NCI-H1694 treated with DMSO at 0.1 percent for 48 hours (cell line): ENCODE measurements at regions not wholly inside any gene's neighbourhood (a gene's known extent, or its start where the extent isn't known, plus 50 kb on each side); places are given as distances from the start of the nearest gene placed in this dataset.

Source experiments
- DNase-seq: peaks from one replicate; lab custom pipeline; 2025; lab: John Stamatoyannopoulos, UW

GRCh38 chr2:177314722-177315264 lies 50.3 kb upstream of the NFE2L2 start:
- no peak for DNase-seq

DNA sequence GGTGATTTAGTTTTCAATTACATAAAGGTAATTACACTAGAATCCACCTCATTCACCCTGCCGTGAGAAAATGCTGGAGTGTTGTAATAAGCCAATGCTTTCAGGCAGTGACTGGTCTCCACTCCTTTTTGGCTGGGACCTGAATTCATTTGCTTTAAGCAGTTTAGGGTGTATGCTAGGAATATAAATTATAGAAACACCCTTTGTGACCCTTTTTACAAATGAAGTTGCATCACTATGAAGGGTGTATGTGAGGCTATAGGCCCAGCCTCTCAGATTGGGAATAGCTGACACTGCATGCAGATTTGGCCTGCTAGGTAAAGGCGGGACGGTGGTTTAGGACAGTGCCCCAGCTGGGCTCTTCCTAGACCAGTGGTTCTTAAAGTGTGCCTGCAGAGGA lies 50.8 kb upstream of the NFE2L2 start:
- DNase-seq, result no peak

DNA sequence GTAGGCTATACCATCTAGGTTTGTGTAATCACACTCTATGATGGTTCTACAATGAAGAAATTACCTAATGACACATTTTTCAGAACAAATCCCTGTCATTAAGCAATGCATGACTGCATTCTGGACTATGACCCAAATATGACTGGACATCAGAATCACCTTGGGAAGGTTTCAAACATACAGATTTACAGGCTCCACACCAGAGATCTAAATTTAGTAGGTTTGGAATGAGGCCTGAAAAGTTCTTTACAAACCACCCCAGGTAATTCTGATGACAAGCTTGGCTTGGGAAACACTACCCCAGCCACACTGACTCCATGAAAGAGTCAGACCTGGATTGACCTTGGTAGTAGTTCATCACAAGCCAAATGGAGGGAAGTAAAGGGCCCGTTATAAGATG lies 52.2 kb upstream of the NFE2L2 start:
- DNase-seq, result no peak

DNA sequence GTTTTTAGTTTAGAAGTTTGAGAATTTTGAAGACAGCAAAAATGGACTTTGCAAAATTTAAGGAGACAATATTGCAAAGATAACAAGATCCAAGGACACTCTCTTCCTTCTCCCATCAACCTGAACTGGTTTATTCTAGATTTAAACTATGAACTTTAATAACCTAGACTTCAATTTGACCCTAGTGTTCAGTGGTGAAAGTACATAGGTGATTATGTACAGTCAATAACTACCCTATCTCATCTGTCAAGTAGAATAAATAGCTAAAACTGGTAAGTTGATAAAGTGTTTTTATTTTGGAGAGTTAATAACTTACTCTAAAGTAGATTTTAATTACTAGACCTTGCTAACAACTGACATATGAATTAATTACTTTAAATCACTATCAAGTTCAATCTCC lies 52.9 kb upstream of the NFE2L2 start:
- no peak for DNase-seq

GRCh38 chr2:177317857-177318256 lies 53.3 kb upstream of the NFE2L2 start:
- DNase-seq, result no peak

- DNase-seq, result no peak
These were observed 54.1 kb upstream of the NFE2L2 start for GRCh38 chr2:177318613-177319012.

DNA sequence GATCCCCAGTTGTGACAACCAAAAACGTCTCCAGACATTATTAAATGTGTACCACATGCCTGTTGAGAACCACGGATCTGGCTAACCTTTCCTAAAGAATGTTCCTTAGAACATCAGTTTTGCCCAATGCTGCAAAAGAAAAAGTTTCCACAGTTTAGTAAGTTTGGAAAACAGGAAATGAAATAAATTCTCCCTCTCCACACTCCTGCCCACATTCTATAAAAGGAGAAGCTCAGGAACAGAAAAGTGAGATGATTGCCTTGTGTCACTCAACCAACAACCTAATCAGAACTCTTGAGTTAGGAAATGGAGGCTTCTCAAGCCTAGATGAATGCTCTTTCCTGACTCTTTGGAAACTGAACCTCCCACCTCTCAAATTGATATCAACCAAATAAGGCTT lies 56.1 kb upstream of the NFE2L2 start:
- DNase-seq, result no peak

DNA sequence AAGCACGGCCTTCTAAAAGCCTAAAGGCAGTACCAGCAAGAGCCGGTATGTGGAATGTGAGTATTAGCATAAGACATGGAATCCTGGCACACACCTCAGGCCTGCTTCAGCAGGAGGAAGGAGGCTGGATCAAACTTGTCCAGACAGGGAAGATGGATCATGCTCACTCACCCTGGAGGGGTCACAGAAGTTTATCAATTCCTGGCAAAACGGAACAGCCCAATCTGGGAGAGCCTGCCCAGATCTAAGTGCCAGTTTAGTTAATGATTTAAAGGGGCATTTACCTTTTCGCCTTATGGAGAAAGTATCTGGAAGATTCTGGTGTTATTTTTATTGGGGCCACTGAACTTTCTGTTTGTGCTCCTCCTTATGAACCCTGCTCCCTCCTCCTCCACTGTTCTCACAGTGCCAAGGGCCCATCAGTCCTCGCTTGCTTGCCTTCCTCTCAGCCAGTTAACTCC lies 58.3 kb upstream of the NFE2L2 start:
- no peak for DNase-seq

- DNase-seq, result no peak
These were observed 60.3 kb upstream of the NFE2L2 start for GRCh38 chr2:177324797-177325196.

- no peak for DNase-seq
These were observed 61.0 kb upstream of the NFE2L2 start for GRCh38 chr2:177325554-177325953.

DNA sequence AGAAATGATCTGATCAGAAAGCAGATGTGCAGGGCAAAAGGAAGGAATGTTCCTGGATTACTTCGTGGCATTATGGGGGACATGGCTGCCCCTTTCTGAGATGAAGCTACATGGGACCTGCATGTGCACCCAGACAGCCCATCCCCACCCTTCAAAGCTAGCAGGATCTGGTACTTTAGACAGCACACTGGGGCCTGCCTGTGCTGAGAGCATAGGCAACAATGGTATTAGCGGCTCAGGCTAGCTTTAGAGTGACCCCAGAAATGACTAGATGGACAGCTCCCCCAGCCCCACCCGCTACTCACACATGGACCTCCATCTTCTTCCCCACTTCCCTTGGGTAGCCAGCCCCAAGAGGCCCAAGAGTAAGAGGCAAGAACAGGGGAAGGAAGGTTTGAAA lies 61.5 kb upstream of the NFE2L2 start:
- no peak for DNase-seq

- no peak for DNase-seq
These were observed 62.1 kb upstream of the NFE2L2 start for GRCh38 chr2:177326591-177326990.

DNA sequence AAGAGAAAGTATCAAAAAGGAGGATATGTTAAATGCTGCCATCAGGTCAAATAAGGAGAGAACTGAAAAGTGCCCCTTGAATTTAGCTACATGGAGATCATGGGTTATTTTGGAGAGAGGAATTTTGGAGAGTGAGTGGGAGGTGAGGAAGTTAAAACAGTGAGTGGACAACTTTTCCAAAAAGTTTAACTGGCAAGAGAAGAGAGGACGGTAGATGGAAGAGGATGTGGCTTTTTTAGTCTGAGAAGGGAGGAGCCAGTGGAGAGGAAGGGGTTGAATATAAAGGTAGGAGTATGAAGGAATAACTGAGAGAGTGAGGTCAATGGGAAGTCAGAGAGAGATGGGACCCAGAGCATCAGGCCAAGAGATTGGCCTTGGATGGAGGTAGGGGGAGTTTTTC lies 62.5 kb upstream of the NFE2L2 start:
- no peak for DNase-seq

GRCh38 chr2:177328056-177328455 lies 63.5 kb upstream of the NFE2L2 start:
- no peak for DNase-seq

GRCh38 chr2:177329064-177329463 lies 63.5 kb upstream of the AGPS start:
- DNase-seq, result no peak

GRCh38 chr2:177331466-177331997 lies 61.0 kb upstream of the AGPS start:
- no peak for DNase-seq

- peak; percentile 75 for DNase-seq
These were observed 60.3 kb upstream of the AGPS start for GRCh38 chr2:177332026-177332991.

DNA sequence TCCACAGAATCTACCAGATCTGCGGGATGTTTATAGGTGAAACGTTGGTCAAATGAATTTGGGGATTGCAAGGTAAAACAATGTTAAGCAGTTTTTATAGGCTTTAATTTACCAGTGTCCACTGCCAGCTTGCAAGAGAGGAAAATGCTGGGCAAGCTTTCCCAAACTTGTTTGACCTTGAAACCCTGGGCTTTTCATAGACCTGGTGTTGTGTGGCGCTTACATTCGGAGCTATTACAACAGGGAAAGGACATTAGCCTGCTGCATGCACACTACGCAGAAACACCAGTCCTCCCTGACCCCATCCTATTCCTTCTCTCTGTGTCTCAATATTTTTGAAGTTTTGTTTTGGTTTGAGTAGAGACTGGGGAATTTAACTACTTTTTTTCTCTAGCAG lies 59.6 kb upstream of the AGPS start:
- DNase-seq, result no peak

DNA sequence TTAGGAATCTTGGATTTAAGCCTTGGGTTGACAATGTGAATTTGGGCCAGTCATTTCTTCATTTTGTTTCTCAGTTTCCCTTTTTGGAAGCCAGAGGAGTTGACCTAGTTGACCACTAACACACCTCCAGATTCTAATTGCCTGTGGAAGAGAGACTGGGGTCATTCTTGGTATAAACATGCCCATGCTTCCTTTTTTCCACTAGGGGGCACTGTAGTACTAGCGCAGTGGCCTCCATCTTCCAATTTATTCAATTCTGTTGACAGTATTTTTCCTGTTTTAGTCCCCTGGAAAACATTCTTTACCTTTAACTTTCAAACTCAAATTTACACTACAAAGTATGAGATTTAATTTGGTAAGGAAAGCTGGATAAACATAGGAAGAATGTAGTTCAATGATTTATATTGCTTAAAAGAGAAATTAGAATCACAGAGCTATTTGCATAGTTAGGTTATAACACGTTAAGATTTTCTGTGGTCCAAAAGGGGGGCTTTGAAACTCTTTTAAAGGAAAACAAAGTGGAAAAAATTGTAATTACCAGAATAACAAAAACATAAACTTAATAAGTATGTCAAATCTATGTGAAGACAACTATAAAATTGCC lies 57.5 kb upstream of the AGPS start:
- peak; percentile 80 for DNase-seq

GRCh38 chr2:177335917-177336450 lies 56.6 kb upstream of the AGPS start:
- DNase-seq, result no peak

- no peak for DNase-seq
These were observed 54.3 kb upstream of the AGPS start for GRCh38 chr2:177338177-177338721.

DNA sequence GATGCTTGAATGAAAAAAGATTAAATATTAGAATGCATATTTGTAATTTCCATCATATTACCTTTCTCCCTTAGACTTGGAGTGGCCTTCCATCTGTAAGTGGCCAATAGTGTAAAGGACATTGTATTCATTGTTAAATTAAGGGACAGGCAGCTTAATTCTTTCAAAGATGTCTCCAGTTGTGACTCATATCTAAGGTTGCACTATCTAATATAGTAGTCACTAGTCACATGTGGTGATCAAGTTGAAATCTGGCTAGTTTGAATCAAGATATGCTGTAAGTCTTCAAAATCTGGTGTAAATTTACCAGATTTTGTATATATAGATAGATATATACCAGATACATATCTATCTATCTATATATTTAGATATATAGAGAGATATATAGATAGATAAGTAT lies 52.4 kb upstream of the AGPS start:
- no peak for DNase-seq
